ENCODE measurements at regions not wholly inside any gene's neighbourhood (a gene's known extent, or its start where the extent isn't known, plus 50 kb on each side); places are given as distances from the start of the nearest gene placed in this dataset.

DNA sequence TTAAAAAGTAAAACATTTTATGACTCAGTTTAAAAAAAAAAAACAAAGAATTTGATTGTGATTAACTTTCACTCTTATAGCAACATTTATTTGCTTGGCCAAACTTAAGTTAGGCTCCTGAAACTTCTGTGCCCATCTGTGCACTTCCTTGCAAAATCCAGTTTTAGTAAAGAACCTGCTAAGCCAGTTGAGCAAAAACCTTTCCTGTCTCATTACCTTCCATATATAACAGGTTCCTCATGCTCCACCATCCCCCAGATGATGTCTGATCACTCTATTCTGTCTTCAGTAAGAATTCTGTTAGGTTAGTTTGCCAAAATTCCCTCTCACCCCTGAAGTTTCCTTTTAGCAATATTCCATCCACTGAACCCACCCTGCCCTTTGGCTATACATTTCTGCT is 1200.5 kb downstream of the C4orf33 start:
- intact Hi-C loops (cut with DNase I): no loop called here
- no peak for ATAC-seq
- no peak for DNase-seq
- FAIRE-seq: no peak
- TF ChIP-seq, protein P1, sequence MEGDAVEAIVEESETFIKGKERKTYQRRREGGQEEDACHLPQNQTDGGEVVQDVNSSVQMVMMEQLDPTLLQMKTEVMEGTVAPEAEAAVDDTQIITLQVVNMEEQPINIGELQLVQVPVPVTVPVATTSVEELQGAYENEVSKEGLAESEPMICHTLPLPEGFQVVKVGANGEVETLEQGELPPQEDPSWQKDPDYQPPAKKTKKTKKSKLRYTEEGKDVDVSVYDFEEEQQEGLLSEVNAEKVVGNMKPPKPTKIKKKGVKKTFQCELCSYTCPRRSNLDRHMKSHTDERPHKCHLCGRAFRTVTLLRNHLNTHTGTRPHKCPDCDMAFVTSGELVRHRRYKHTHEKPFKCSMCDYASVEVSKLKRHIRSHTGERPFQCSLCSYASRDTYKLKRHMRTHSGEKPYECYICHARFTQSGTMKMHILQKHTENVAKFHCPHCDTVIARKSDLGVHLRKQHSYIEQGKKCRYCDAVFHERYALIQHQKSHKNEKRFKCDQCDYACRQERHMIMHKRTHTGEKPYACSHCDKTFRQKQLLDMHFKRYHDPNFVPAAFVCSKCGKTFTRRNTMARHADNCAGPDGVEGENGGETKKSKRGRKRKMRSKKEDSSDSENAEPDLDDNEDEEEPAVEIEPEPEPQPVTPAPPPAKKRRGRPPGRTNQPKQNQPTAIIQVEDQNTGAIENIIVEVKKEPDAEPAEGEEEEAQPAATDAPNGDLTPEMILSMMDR (IDR thresholded peaks at IDR 0.05): no peak
- Histone ChIP-seq H3K9me3 (no peaks in the 10 kb centered on the region), H3K27me3 (no peaks in the 10 kb centered on the region), H3K4me1 (no peaks in the 10 kb centered on the region), H3K4me3 (no peak overlapping the region), H3K36me3 (no peaks in the 10 kb centered on the region), H3K27ac (no peak overlapping the region)

DNA sequence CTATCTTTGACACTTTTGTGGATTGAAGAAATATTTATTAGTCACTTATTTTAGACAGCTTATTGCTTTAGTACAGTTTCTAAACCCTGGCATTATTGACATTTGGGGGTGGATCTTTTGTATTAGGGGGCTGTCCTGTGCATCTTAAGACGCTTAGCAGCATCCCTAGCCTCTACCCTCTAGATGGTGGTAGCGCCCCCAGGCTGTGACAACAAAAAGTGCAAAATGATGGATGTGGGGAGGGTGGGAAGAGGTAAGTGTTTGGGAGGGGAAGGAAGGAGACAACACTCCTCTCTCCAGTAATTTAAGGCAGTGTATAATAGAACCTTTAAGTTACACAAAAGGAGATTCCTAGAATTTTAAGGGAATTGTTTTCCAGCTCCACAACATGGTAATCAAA is 1210.6 kb downstream of the C4orf33 start:
- intact Hi-C loops (cut with DNase I): no loop called here
- no peak overlapping the region for H3K27ac ChIP-seq
- DNase-seq (no peak), FAIRE-seq (no peak), ATAC-seq (no peak)
- WGBS, 2 donors: 36 to 46% methylated on average over 2 of the region's 2 CpGs
- no peak overlapping the region for H3K4me3 ChIP-seq
- H3K27me3 ChIP-seq: no peaks in the 10 kb centered on the region
- TF ChIP-seq, protein P1 (IDR thresholded peaks at IDR 0.05): no peak
- H3K4me1 ChIP-seq: no peaks in the 10 kb centered on the region
- H3K9me3 ChIP-seq: no peaks in the 10 kb centered on the region
- H3K36me3 ChIP-seq: no peaks in the 10 kb centered on the region

DNA sequence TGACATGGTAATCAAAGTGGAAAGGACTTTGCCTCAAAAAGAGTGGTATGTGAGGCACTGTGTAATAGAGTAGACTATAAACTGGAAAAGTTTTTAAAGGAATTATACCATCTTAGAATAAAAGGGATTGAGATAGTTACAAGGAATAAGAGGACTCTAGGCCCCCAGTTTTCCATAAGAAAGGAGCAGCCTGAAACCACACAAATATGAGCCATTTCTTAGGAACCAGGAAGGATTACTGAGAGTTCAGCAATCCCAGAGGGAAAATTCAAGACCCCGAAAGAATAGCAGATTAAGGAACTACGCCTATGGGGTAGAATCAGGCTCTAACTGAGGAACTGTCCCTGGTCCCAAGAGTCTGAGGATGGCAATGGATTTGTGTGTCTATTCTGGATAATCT is 1213.3 kb downstream of the C4orf33 start:
- TF ChIP-seq, protein P1 (IDR thresholded peaks at IDR 0.05): no peak
- Histone ChIP-seq H3K27me3 (no peaks in the 10 kb centered on the region), H3K9me3 (no peaks in the 10 kb centered on the region), H3K4me1 (no peaks in the 10 kb centered on the region), H3K36me3 (no peaks in the 10 kb centered on the region), H3K4me3 (no peak overlapping the region), H3K27ac (no peak overlapping the region)
- intact Hi-C loops (cut with DNase I): no loop called here
- DNase-seq (no peak), ATAC-seq (no peak), FAIRE-seq (no peak)
- WGBS, 2 donors: 96 to 97% methylated on average over 2 of the region's 2 CpGs

DNA sequence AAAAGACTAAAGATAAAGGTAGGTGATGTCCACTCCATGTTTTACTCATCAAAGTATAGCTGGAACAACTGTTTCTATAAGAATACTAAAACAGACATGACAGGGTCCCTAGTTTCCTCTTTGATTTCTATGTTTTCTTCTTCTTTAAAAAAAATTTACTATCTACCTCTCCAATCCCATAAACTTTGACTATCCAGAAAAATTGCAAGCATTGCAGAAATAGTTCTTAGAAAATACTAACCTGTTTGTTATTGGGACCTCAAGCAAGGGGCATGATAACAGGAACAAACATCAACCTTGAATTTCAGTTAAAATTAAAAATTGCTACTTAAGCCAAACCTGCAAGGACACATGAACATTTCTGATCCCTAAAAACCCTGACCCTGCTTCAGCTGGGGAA is 1226.5 kb downstream of the C4orf33 start:
- no peaks in the 10 kb centered on the region for H3K27me3 ChIP-seq
- H3K27ac ChIP-seq: no peak overlapping the region
- peaks cover 5 to 9% (median 6%) of the 10 kb centered on the region in 3 donors for H3K4me1 ChIP-seq
- TF ChIP-seq, protein P1 (IDR thresholded peaks at IDR 0.05): no peak
- DNase-seq: no peak
- no peaks in the 10 kb centered on the region for H3K9me3 ChIP-seq
- no peak overlapping the region for H3K4me3 ChIP-seq
- ATAC-seq: no peak
- no peaks in the 10 kb centered on the region for H3K36me3 ChIP-seq
- no peak for FAIRE-seq
- intact Hi-C loops (cut with DNase I): no loop called here

DNA sequence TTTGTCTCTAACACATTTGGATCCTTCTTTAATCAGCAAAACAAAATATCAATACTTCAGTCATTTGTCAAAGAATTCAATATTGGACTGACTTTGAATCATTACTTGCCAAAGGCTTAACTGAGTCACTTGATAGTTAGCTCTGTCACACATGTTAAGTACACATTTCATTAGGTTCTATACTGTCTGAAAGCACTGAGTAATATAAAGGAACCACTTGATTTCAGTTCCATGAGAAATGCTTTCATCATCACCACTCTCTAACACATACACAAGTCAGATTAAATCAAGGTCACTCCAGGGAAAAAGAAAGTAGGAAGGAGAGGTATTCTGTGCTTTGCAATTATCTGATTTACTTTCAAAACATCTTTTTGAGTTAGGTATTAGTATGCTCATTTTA is 1233.1 kb downstream of the C4orf33 start:
- TF ChIP-seq, protein P1 (IDR thresholded peaks at IDR 0.05): no peak
- Histone ChIP-seq H3K36me3 (no peaks in the 10 kb centered on the region), H3K9me3 (no peaks in the 10 kb centered on the region), H3K27me3 (no peaks in the 10 kb centered on the region), H3K4me1 (peaks cover 5 to 9% (median 6%) of the 10 kb centered on the region in 3 donors), H3K27ac (no peak overlapping the region), H3K4me3 (no peak overlapping the region)
- intact Hi-C loops (cut with DNase I): no loop called here
- ATAC-seq (no peak), DNase-seq (no peak), FAIRE-seq (no peak)

All from pancreas (tissue), 10 donors.